ENCODE measurements at regions not wholly inside any gene's neighbourhood (a gene's known extent, or its start where the extent isn't known, plus 50 kb on each side); places are given as distances from the start of the nearest gene placed in this dataset.
"Not testable (repeated sequence)": the region's sequence is repeated elsewhere in the genome, so short reads cannot be mapped to it uniquely, and the experiment has no call there.

DNA sequence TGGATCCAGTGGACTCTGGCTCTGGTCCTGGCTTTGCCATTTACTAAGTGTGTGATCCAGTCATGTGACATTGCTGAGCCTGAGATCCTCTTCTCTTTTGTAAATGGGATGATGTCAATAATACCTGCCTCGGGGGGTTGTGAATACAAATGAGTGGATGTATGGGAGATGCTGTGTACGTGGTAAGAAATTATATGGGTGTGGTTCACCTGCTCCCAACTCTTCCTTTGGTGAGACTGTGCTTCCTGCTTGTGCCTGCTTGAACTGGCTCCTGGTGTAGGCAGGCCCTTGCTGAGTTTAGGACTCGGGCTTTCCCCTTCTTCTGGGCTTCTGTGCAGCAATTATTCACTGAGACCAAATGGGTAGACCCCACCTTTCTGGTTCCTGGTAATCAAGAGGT lies 189.5 kb upstream of the FRMD6 start:
- H2BK5ac ChIP-seq (ENCODE audit: low read length): no peak overlapping the region
- H3K9ac ChIP-seq (ENCODE audit: low read length): no peak overlapping the region
- H3K79me2 ChIP-seq (ENCODE audit: control insufficient read depth, insufficient read depth, low read length): no peaks in the 10 kb centered on the region
- no peak for DNase-seq
- peaks cover 9% of the 10 kb centered on the region for H3K4me1 ChIP-seq (ENCODE audit: control insufficient read depth, low read depth, low read length)
- no peak overlapping the region for H3K27ac ChIP-seq (ENCODE audit: low read depth, low read length)
- no peak overlapping the region for H3K4me3 ChIP-seq (ENCODE audit: low read length)
- H3K18ac ChIP-seq (ENCODE audit: low read length): peak overlapping the region; percentile 12
- no peak overlapping the region for H4K8ac ChIP-seq (ENCODE audit: low read depth, low read length)
- no peak overlapping the region for H3K56ac ChIP-seq (ENCODE audit: low read length)
- no peaks in the 10 kb centered on the region for H3K79me1 ChIP-seq (ENCODE audit: low read length)
- no peak overlapping the region for H3K23ac ChIP-seq (ENCODE audit: low read length)
- H2BK15ac ChIP-seq (replicated peaks; ENCODE audit: low read depth): no peak overlapping the region
- H3K36me3 ChIP-seq (ENCODE audit: control insufficient read depth, insufficient read depth, low read length): no peaks in the 10 kb centered on the region
- H3K27me3 ChIP-seq (ENCODE audit: insufficient read depth, low read length, poor library complexity): no peaks in the 10 kb centered on the region
- no peak overlapping the region for H4K5ac ChIP-seq (ENCODE audit: low read length)
- H2AK5ac ChIP-seq (ENCODE audit: low read length): no peak overlapping the region
- no peak overlapping the region for H2BK120ac ChIP-seq (ENCODE audit: low read depth, low read length)
- no CpG with 5 or more reads among the region's 3 CpGs for WGBS (ENCODE audit: extremely low coverage, insufficient coverage, low lambda C conversion rate)
- H3K4me2 ChIP-seq (ENCODE audit: low read length): no peak overlapping the region
- peak overlapping the region; percentile 68 for H3K4ac ChIP-seq (ENCODE audit: low read depth, low read length)

DNA sequence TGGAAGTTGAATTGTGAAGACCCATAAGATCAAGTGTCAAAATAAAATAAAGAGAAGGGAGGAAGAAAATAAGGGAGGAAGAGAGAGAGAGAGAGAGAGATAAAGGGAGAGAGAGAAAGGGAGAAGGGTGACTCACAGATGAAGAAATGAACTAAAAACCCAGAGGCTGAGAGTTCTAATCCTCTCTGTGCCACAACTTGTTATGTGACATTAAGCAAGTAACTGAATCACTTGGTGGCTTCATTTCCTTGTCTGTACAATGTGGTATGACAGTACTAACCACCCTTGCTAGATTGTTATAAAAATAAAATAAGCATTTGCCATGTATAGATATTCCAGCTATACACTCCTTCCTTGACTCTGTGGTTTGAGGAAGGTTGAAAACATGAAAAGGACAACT lies 189.0 kb upstream of the FRMD6 start:
- Histone ChIP-seq H3K18ac (ENCODE audit: low read length) (no peak overlapping the region), H3K4me2 (ENCODE audit: low read length) (no peak overlapping the region), H3K36me3 (ENCODE audit: control insufficient read depth, insufficient read depth, low read length) (no peaks in the 10 kb centered on the region), H3K4ac (ENCODE audit: low read depth, low read length) (no peak overlapping the region), H2BK15ac (replicated peaks; ENCODE audit: low read depth) (no peak overlapping the region), H3K27ac (ENCODE audit: low read depth, low read length) (no peak overlapping the region), H3K27me3 (ENCODE audit: insufficient read depth, low read length, poor library complexity) (no peaks in the 10 kb centered on the region), H2AK5ac (ENCODE audit: low read length) (no peak overlapping the region), H3K4me1 (ENCODE audit: control insufficient read depth, low read depth, low read length) (peaks cover 8% of the 10 kb centered on the region), H3K79me2 (ENCODE audit: control insufficient read depth, insufficient read depth, low read length) (no peaks in the 10 kb centered on the region), H3K79me1 (ENCODE audit: low read length) (no peaks in the 10 kb centered on the region), H4K8ac (ENCODE audit: low read depth, low read length) (no peak overlapping the region), H3K23ac (ENCODE audit: low read length) (no peak overlapping the region), H3K4me3 (ENCODE audit: low read length) (no peak overlapping the region), H3K9ac (ENCODE audit: low read length) (no peak overlapping the region), H2BK120ac (ENCODE audit: low read depth, low read length) (no peak overlapping the region), H4K5ac (ENCODE audit: low read length) (no peak overlapping the region), H3K56ac (ENCODE audit: low read length) (no peak overlapping the region), H2BK5ac (ENCODE audit: low read length) (no peak overlapping the region)
- no peak for DNase-seq

DNA sequence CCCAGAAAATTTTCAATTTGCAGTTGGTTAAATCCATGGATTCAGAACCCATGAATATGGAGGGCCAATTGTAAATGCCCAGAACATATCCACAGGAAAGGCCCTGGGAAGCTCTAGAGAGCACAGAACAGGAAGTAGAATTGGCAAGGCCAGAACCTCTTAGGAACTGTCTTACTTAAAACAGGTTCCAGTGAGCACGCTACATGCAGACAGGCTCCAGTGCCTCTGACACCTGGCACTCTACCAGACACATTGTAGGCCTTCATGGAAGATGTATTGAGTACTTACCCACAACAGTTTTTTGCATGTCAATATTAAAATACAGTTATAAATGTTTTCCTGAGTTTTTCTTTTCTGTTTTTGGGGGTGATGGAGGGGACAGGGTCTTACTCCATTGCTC lies 188.2 kb upstream of the FRMD6 start:
- Histone ChIP-seq H4K8ac (ENCODE audit: low read depth, low read length) (no peak overlapping the region), H3K56ac (ENCODE audit: low read length) (no peak overlapping the region)
- no CpG with 5 or more reads among the region's 1 CpG for WGBS (ENCODE audit: extremely low coverage, insufficient coverage, low lambda C conversion rate)

DNA sequence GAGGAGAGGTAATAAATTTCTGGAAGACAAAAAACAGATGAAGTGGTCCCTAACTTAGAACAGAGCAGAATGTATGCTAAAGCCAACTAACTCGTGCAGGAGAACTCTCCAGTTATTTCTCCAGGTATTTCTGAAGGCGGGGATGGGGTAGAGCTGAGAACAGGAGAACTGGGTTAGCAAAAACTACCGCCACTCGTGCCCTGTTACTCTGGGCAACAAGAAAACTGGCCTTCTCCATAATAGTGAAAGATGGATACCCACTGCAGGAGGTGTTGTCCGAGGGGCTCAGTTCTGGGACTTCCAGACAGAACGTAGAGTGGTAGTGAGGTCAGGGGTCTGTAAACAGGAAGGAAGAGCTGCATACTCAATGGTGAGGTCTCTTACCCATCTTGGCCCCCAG lies 187.3 kb upstream of the FRMD6 start:
- Histone ChIP-seq H3K27me3 (ENCODE audit: insufficient read depth, low read length, poor library complexity) (no peaks in the 10 kb centered on the region), H3K9ac (ENCODE audit: low read length) (no peak overlapping the region), H3K36me3 (ENCODE audit: control insufficient read depth, insufficient read depth, low read length) (no peaks in the 10 kb centered on the region), H2BK5ac (ENCODE audit: low read length) (no peak overlapping the region), H2BK15ac (replicated peaks; ENCODE audit: low read depth) (no peak overlapping the region), H3K4me3 (ENCODE audit: low read length) (no peak overlapping the region), H3K27ac (ENCODE audit: low read depth, low read length) (no peak overlapping the region), H3K79me1 (ENCODE audit: low read length) (no peaks in the 10 kb centered on the region), H3K18ac (ENCODE audit: low read length) (no peak overlapping the region), H4K5ac (ENCODE audit: low read length) (no peak overlapping the region), H3K79me2 (ENCODE audit: control insufficient read depth, insufficient read depth, low read length) (no peaks in the 10 kb centered on the region), H3K4me2 (ENCODE audit: low read length) (no peak overlapping the region), H3K23ac (ENCODE audit: low read length) (no peak overlapping the region), H2BK120ac (ENCODE audit: low read depth, low read length) (no peak overlapping the region), H3K56ac (ENCODE audit: low read length) (no peak overlapping the region), H3K4me1 (ENCODE audit: control insufficient read depth, low read depth, low read length) (peaks cover 1% of the 10 kb centered on the region), H3K4ac (ENCODE audit: low read depth, low read length) (no peak overlapping the region), H2AK5ac (ENCODE audit: low read length) (no peak overlapping the region), H4K8ac (ENCODE audit: low read depth, low read length) (no peak overlapping the region)
- no peak for DNase-seq
- WGBS (ENCODE audit: extremely low coverage, insufficient coverage, low lambda C conversion rate): no CpG with 5 or more reads among the region's 6 CpGs

More for the DNA sequence above, 188.2 kb upstream of the FRMD6 start:
- Histone ChIP-seq H3K27me3 (ENCODE audit: insufficient read depth, low read length, poor library complexity) (no peaks in the 10 kb centered on the region), H3K4me1 (ENCODE audit: control insufficient read depth, low read depth, low read length) (peaks cover 7% of the 10 kb centered on the region), H3K27ac (ENCODE audit: low read depth, low read length) (no peak overlapping the region), H4K5ac (ENCODE audit: low read length) (no peak overlapping the region), H2BK120ac (ENCODE audit: low read depth, low read length) (no peak overlapping the region), H3K79me1 (ENCODE audit: low read length) (no peaks in the 10 kb centered on the region), H2AK5ac (ENCODE audit: low read length) (no peak overlapping the region), H3K4me3 (ENCODE audit: low read length) (no peak overlapping the region), H2BK15ac (replicated peaks; ENCODE audit: low read depth) (no peak overlapping the region), H3K36me3 (ENCODE audit: control insufficient read depth, insufficient read depth, low read length) (no peaks in the 10 kb centered on the region), H3K18ac (ENCODE audit: low read length) (no peak overlapping the region), H3K4ac (ENCODE audit: low read depth, low read length) (no peak overlapping the region), H3K79me2 (ENCODE audit: control insufficient read depth, insufficient read depth, low read length) (no peaks in the 10 kb centered on the region), H3K4me2 (ENCODE audit: low read length) (no peak overlapping the region), H2BK5ac (ENCODE audit: low read length) (no peak overlapping the region), H3K23ac (ENCODE audit: low read length) (no peak overlapping the region), H3K9ac (ENCODE audit: low read length) (no peak overlapping the region)
- no peak for DNase-seq

DNA sequence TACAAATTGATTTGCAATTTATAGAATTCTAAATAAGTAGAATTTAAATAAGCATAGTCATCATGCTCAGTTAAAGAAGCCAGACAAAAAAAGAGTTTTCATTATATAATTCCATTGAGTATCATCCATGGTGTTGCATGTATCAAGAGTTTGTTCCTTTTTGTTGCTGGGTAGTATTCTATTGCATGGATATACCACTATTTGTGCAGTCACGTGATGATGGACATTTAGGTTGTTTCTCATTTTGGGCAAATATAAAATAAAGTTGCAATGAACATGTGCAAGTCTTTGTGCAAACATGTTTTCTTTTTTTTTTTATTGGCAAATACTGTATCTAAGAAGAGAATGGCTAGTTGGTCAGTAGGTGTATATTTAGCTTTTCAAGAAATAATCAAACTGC lies 186.2 kb upstream of the FRMD6 start:
- Histone ChIP-seq H3K4ac (ENCODE audit: low read depth, low read length) (no peak overlapping the region), H3K79me1 (ENCODE audit: low read length) (no peaks in the 10 kb centered on the region), H2BK5ac (ENCODE audit: low read length) (no peak overlapping the region), H3K56ac (ENCODE audit: low read length) (no peak overlapping the region), H3K27ac (ENCODE audit: low read depth, low read length) (no peak overlapping the region), H3K4me1 (ENCODE audit: control insufficient read depth, low read depth, low read length) (peaks cover 1% of the 10 kb centered on the region), H2AK5ac (ENCODE audit: low read length) (no peak overlapping the region), H3K9ac (ENCODE audit: low read length) (no peak overlapping the region), H4K5ac (ENCODE audit: low read length) (no peak overlapping the region), H3K79me2 (ENCODE audit: control insufficient read depth, insufficient read depth, low read length) (no peaks in the 10 kb centered on the region), H2BK120ac (ENCODE audit: low read depth, low read length) (no peak overlapping the region), H3K18ac (ENCODE audit: low read length) (no peak overlapping the region), H3K4me3 (ENCODE audit: low read length) (no peak overlapping the region), H3K23ac (ENCODE audit: low read length) (no peak overlapping the region), H2BK15ac (replicated peaks; ENCODE audit: low read depth) (no peak overlapping the region), H3K4me2 (ENCODE audit: low read length) (no peak overlapping the region), H3K27me3 (ENCODE audit: insufficient read depth, low read length, poor library complexity) (no peaks in the 10 kb centered on the region), H4K8ac (ENCODE audit: low read depth, low read length) (no peak overlapping the region), H3K36me3 (ENCODE audit: control insufficient read depth, insufficient read depth, low read length) (no peaks in the 10 kb centered on the region)
- WGBS (ENCODE audit: extremely low coverage, insufficient coverage, low lambda C conversion rate): no CpG with 5 or more reads among the region's 1 CpG
- DNase-seq: no peak

DNA sequence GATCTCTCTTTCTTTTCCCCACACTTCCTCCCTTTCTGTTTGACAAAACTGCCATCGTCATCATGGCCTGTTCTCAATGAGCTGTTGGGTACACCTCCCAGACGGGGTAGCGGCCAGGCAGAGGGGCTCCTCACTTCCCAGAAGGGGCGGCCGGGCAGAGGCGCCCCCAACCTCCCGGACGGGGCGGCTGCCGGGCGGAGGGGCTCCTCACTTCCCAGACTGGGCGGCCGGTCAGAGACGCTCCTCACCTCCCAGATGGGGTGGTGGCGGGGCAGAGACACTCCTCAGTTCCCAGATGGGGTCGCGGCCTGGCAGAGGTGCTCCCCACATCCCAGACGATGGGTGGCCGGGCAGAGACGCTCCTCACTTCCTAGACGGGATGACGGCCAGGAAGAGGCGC lies 184.3 kb upstream of the FRMD6 start:
- not testable (repeated sequence) for H2AK5ac ChIP-seq (ENCODE audit: low read length); H3K4me3 ChIP-seq (ENCODE audit: low read length); H3K27me3 ChIP-seq (ENCODE audit: insufficient read depth, low read length, poor library complexity); H3K4ac ChIP-seq (ENCODE audit: low read depth, low read length); H3K79me2 ChIP-seq (ENCODE audit: control insufficient read depth, insufficient read depth, low read length); DNase-seq; H4K8ac ChIP-seq (ENCODE audit: low read depth, low read length); H3K4me1 ChIP-seq (ENCODE audit: control insufficient read depth, low read depth, low read length); H3K4me2 ChIP-seq (ENCODE audit: low read length); H3K27ac ChIP-seq (ENCODE audit: low read depth, low read length); H3K79me1 ChIP-seq (ENCODE audit: low read length); H2BK120ac ChIP-seq (ENCODE audit: low read depth, low read length); H2BK15ac ChIP-seq (replicated peaks; ENCODE audit: low read depth); H3K56ac ChIP-seq (ENCODE audit: low read length); H3K36me3 ChIP-seq (ENCODE audit: control insufficient read depth, insufficient read depth, low read length); H3K18ac ChIP-seq (ENCODE audit: low read length); H3K23ac ChIP-seq (ENCODE audit: low read length); H2BK5ac ChIP-seq (ENCODE audit: low read length); H4K5ac ChIP-seq (ENCODE audit: low read length); H3K9ac ChIP-seq (ENCODE audit: low read length)
- WGBS (ENCODE audit: extremely low coverage, insufficient coverage, low lambda C conversion rate): no CpG with 5 or more reads among the region's 23 CpGs
